Transverse colon (tissue), 4 donors: ENCODE measurements at regions not wholly inside any gene's neighbourhood (a gene's known extent, or its start where the extent isn't known, plus 50 kb on each side); places are given as distances from the start of the nearest gene placed in this dataset.

ENCODE experiments used
- DNase-seq: peaks from one replicate; pipeline ENCODE4 v3.0.0-alpha.2; 2019
- H3K27ac ChIP-seq, 4 donors: fragments of 200-600 bp; sonication (generic); 2 replicates each; pipeline ENCODE4 v1.5.1; 2016 to 2018; ENCODE audit warnings: inconsistent platforms in 4 of 4
- H3K27me3 ChIP-seq: fragments of 200-600 bp; sonication (generic); 2 replicates; pipeline ENCODE4 v1.5.1; 2017; ENCODE audit warnings: inconsistent platforms
- H3K36me3 ChIP-seq, 4 donors: fragments of 200-600 bp; sonication (generic); 2 replicates each; pipeline ENCODE4 v1.5.1; 2017 to 2019; ENCODE audit warnings: inconsistent platforms in 4 of 4
- H3K4me1 ChIP-seq, 4 donors: fragments of 200-600 bp; sonication (generic); 2 replicates each; pipeline ENCODE4 v1.5.1; 2017 to 2020; ENCODE audit warnings: inconsistent platforms in 4 of 4
- H3K4me3 ChIP-seq, 4 donors: fragments of 200-600 bp; sonication (generic); 1 replicate in 1 of 4; 2 replicates in 3 of 4; pipeline versions ENCODE4 v1.5.1 to v1.6.1; 2017 to 2019; ENCODE audit warnings: inconsistent platforms in 4 of 4
- H3K9me3 ChIP-seq, 2 donors: fragments of 200-600 bp; sonication (generic); 2 replicates each; pipeline ENCODE4 v1.5.1; 2017 to 2019; ENCODE audit warnings: inconsistent platforms in 2 of 2
- EP300 ChIP-seq: sonication (generic); formaldehyde crosslinking; IDR thresholded peaks from one replicate; pipeline ENCODE4 v1.6.1; 2017; ENCODE audit warnings: antibody characterized with exemption, low read depth
- POLR2A ChIP-seq: fragments of 450-650 bp; IDR thresholded peaks from one replicate; pipeline ENCODE4 v1.6.1; 2016; ENCODE audit warnings: antibody characterized with exemption, mild to moderate bottlenecking, moderate library complexity
- POLR2AphosphoS5 ChIP-seq, 3 donors: sonication (generic); formaldehyde crosslinking; IDR thresholded peaks; one replicate each; pipeline ENCODE4 v1.6.1; 2016; ENCODE audit warnings: antibody characterized with exemption in 3 of 3
- WGBS, 2 donors: methylation state at CpG; one replicate each; pipeline ENCODE4 v1.1.5; 2018; ENCODE audit warnings: low coverage in 1 of 2; 5-methylcytosine and 5-hydroxymethylcytosine counted together
- in situ Hi-C, 4 donors: fragments of 200-750 bp; cut with MboI; loops; one replicate each; pipeline versions ENCODE4 v1.15.0 to v1.15.1; 2017; ENCODE audit warnings: low sequenced_read_pairs in 3 of 4, low pct_ligation_motif_present in 1 of 4, low pct_unique_long_range_greater_than_20kb in 1 of 4
- intact Hi-C: fragments of 100-400 bp; cut with DNase I; formaldehyde crosslinking; loops from one replicate; pipeline ENCODE4 v1.15.1; 2023; ENCODE audit warnings: low total_unique reads
- TF ChIP-seq, protein P1 (sequence below), 5 experiments: fragments of 200-600 bp in 3 of 5; fragments of 450-650 bp in 2 of 5; sonication (generic) in 3 of 5; IDR thresholded peaks; 1 replicate in 2 of 5; 2 replicates in 3 of 5; pipeline ENCODE4 v1.5.1; 2016 to 2017; ENCODE audit warnings: antibody characterized with exemption in 5 of 5, inconsistent platforms in 3 of 5, mild to moderate bottlenecking in 2 of 5, moderate library complexity in 1 of 5

DNA sequence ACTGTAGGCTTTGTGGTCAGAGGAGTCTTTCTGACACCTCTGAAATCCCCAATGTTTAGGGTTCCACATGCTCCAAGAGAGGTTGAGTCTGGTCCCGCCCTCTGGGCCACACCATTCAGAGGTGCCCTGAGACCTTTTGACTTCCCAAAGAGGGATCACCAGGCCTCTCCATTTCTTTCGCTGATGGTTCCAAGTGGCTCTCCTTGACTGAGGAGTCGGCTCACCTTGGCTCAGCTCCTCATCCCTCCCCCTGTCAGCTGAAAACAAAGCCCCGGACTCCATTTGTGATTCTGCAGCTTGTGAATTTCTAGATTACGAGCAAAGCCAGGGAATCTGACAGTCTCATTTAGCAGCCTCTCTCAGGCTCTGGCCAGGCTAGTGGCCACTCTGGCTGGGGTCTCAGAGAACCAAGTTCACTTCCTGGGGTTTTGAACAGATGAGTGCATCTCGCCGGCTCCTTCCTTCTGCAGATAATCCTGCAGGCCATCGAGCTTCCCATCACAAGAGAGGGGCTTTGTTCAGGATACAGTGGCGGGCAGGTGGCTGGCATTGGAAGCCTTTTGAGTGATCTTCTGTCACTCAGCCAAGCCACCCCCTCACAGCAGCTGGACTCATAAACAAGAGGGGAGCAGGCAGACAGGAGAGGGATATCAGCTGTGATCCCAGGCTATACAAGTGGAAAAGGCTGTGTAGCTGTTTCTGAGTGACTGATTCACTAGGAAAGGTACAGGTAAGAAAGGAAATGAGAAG lies 102.9 kb downstream of the TRIM29 start:
- H3K4me3 ChIP-seq, result no peak overlapping the region
- 69% methylated on average over 9 of the region's 9 CpGs; no CpG with 5 or more reads in 1 of the 2 donors for WGBS, 2 donors
- H3K4me1 ChIP-seq, result no peaks in the 10 kb centered on the region
- no peaks in the 10 kb centered on the region for H3K9me3 ChIP-seq
- DNase-seq, result no peak
- no peaks in the 10 kb centered on the region for H3K36me3 ChIP-seq
- in situ Hi-C loops, result no loop called here
- no peak for TF ChIP-seq POLR2AphosphoS5 (IDR thresholded peaks at IDR 0.05)
- no peak for TF ChIP-seq EP300
- TF ChIP-seq POLR2A, result no peak
- TF ChIP-seq, protein P1, sequence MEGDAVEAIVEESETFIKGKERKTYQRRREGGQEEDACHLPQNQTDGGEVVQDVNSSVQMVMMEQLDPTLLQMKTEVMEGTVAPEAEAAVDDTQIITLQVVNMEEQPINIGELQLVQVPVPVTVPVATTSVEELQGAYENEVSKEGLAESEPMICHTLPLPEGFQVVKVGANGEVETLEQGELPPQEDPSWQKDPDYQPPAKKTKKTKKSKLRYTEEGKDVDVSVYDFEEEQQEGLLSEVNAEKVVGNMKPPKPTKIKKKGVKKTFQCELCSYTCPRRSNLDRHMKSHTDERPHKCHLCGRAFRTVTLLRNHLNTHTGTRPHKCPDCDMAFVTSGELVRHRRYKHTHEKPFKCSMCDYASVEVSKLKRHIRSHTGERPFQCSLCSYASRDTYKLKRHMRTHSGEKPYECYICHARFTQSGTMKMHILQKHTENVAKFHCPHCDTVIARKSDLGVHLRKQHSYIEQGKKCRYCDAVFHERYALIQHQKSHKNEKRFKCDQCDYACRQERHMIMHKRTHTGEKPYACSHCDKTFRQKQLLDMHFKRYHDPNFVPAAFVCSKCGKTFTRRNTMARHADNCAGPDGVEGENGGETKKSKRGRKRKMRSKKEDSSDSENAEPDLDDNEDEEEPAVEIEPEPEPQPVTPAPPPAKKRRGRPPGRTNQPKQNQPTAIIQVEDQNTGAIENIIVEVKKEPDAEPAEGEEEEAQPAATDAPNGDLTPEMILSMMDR (IDR thresholded peaks at IDR 0.05), result no peak
- intact Hi-C loops, result no loop called here
- H3K27me3 ChIP-seq, result no peaks in the 10 kb centered on the region
- H3K27ac ChIP-seq, result no peak overlapping the region

DNA sequence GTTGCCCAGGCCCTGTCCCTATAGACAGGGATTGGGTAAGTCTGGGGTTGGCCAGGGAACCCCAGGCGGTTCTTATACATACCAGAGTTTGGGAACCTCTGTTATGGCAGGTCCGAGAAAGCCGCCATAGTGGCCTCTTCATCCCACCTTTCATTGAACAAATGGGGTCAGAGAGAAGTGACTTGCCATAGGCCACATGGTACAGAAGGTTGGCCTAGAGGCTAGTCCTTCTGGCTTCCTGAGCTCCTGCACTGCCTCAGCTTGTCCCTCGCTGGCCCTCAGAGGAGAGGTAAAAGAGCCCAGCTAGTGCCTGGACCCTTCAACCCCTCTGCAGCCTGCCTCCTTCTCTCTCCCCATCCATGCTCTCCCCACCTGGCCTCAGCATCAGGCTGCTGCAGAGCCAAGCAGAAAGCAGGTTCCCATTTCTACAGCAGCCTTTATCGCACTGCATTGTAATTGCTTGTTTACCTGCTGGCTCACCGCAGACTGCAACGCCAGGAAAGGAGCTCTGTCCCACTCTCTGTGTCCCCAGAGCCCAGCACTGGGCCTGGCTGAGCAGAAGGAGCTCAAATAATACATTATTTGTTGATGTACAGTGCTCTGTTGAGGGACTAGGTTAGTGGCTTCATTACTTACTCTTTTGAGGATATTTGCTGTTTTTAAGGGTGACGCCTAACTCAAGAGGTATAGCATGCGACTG lies 103.6 kb downstream of the TRIM29 start:
- Histone ChIP-seq H3K36me3 (no peaks in the 10 kb centered on the region), H3K4me1 (no peaks in the 10 kb centered on the region), H3K4me3 (no peak overlapping the region), H3K27me3 (no peaks in the 10 kb centered on the region), H3K27ac (no peak overlapping the region), H3K9me3 (no peaks in the 10 kb centered on the region)
- 87 to 88% methylated on average over 4 to 9 of the region's 9 CpGs for WGBS, 2 donors
- no peak for DNase-seq
- intact Hi-C loops (no loop called here), in situ Hi-C loops (no loop called here)
- TF ChIP-seq, protein P1 (IDR thresholded peaks at IDR 0.05), result no peak
- TF ChIP-seq POLR2AphosphoS5 (IDR thresholded peaks at IDR 0.05), result no peak
- TF ChIP-seq POLR2A, result no peak
- no peak for TF ChIP-seq EP300

DNA sequence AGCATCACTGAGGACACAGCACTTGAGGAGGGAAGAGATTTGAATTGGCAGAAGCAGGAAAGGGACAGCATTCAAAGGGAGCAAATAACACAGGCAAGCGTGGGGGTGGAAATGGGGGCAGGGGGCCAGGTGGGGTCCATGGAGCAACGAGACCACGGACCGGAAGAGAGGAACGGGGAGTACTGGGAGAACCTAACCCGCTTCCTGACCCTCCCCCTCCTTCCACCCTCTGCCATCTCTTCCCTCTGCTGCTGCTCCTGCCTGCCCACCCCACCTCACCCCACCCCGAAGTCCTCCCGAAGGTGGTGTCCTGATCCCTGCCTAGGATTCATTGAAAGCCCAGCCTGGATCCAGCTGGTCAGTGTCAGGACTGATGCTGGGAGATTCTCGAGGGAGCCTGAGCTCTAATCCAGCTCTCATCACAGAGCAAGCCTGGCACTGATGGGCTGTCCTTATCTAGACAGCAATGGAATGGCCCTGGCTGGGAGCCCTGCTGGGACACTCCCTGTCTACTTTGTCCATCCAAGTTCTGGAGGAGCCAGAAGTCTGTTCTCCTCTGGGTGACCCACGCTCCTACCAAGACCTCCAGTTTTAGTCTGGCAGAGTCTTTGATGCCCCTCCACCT lies 105.0 kb downstream of the TRIM29 start:
- no peaks in the 10 kb centered on the region for H3K9me3 ChIP-seq
- H3K4me1 ChIP-seq, result no peaks in the 10 kb centered on the region
- in situ Hi-C loops (no loop called here), intact Hi-C loops (no loop called here)
- peaks cover 3% of the 10 kb centered on the region for H3K27me3 ChIP-seq
- H3K27ac ChIP-seq, result no peak overlapping the region
- H3K4me3 ChIP-seq, result no peak overlapping the region
- 55% methylated on average over 10 of the region's 10 CpGs; no CpG with 5 or more reads in 1 of the 2 donors for WGBS, 2 donors
- no peak for DNase-seq
- no peaks in the 10 kb centered on the region for H3K36me3 ChIP-seq
- TF ChIP-seq, protein P1 (IDR thresholded peaks at IDR 0.05), result no peak
- TF ChIP-seq POLR2A, result no peak
- TF ChIP-seq EP300, result no peak
- TF ChIP-seq POLR2AphosphoS5 (IDR thresholded peaks at IDR 0.05), result no peak
